GM13976 (cell line): ENCODE measurements at regions not wholly inside any gene's neighbourhood (a gene's known extent, or its start where the extent isn't known, plus 50 kb on each side); places are given as distances from the start of the nearest gene placed in this dataset.

Source experiments
- DNase-seq: peaks from one replicate; pipeline ENCODE4 v3.0.0; 2012; ENCODE audit warnings: low spot score
- CTCF ChIP-seq: IDR thresholded peaks from 2 replicates; pipeline ENCODE4 v1.5.1; 2012; ENCODE audit warnings: borderline replicate concordance, mild to moderate bottlenecking; ENCODE audit not compliant: insufficient read depth; ENCODE audit errors: extremely low read depth, missing control alignments, control extremely low read depth
- in situ Hi-C: fragments of 300-500 bp; cut with MboI; formaldehyde crosslinking; loops from one replicate; pipeline ENCODE4 v1.12.0; 2022; ENCODE audit warnings: low sequenced_read_pairs, mixed read lengths, inconsistent platforms; ENCODE audit not compliant: unreplicated experiment

GRCh38 chr18:60662491-60662890 lies 289.9 kb upstream of the MC4R start:
- in situ Hi-C loops = no loop called here
- TF ChIP-seq CTCF = no peak
- DNase-seq = no peak

- DNase-seq = no peak
- in situ Hi-C loops = no loop called here
- no peak for TF ChIP-seq CTCF
Measured at GRCh38 chr18:60663060-60663989, 290.8 kb upstream of the MC4R start.

GRCh38 chr18:60664736-60665135 lies 292.2 kb upstream of the MC4R start:
- TF ChIP-seq CTCF = no peak
- no peak for DNase-seq
- in situ Hi-C loops = no loop called here

- in situ Hi-C loops = no loop called here
- TF ChIP-seq CTCF = no peak
- no peak for DNase-seq
Measured at GRCh38 chr18:60667016-60667415, 294.4 kb upstream of the MC4R start.

- in situ Hi-C loops = no loop called here
- DNase-seq = no peak
Measured at GRCh38 chr18:60668583-60668982, 296.0 kb upstream of the MC4R start.

GRCh38 chr18:60669938-60670337 lies 297.4 kb upstream of the MC4R start:
- no peak for TF ChIP-seq CTCF

More at GRCh38 chr18:60668583-60668982, 296.0 kb upstream of the MC4R start:
- TF ChIP-seq CTCF = no peak

More at GRCh38 chr18:60669938-60670337, 297.4 kb upstream of the MC4R start:
- in situ Hi-C loops = no loop called here
- DNase-seq = no peak
